HEK293 (cell line): ENCODE measurements at regions not wholly inside any gene's neighbourhood (a gene's known extent, or its start where the extent isn't known, plus 50 kb on each side); places are given as distances from the start of the nearest gene placed in this dataset.

ENCODE experiments used
- CTCF ChIA-PET: fragments of 350-600 bp; formaldehyde crosslinking; extraction: SDS; loops from one replicate; lab custom pipeline; 2021; ENCODE audit warnings: antibody characterized with exemption; lab: Yijun Ruan, JAX
- POLR2A ChIA-PET: fragments of 300-600 bp; formaldehyde crosslinking; extraction: SDS; loops from one replicate; lab custom pipeline; 2020; ENCODE audit warnings: antibody characterized with exemption, inconsistent platforms; lab: Yijun Ruan, JAX
- H3K27ac ChIP-seq: fragments of 200-500 bp; sonication (Bioruptor generic); 2 replicates; pipeline ENCODE4 v1.5.1; 2014; ENCODE audit warnings: low read depth, low read length, control low read depth, inconsistent platforms; ENCODE audit errors: extremely low read depth
- H3K36me3 ChIP-seq, 2 experiments: fragments of 200-500 bp in 1 of 2; sonication (Bioruptor generic) in 1 of 2; 1 replicate in 1 of 2; 2 replicates in 1 of 2; pipeline ENCODE4 v1.5.1; 2014 to 2017; ENCODE audit warnings: inconsistent platforms in 2 of 2, low read length in 2 of 2; ENCODE audit not compliant: control insufficient read depth in 2 of 2, insufficient read depth in 1 of 2
- H3K4me1 ChIP-seq: fragments of 200-500 bp; sonication (Bioruptor generic); 2 replicates; pipeline ENCODE4 v1.5.1; 2014; ENCODE audit warnings: mild to moderate bottlenecking, low read length, inconsistent platforms; ENCODE audit not compliant: control insufficient read depth, insufficient read depth
- H3K4me3 ChIP-seq: 2 replicates; pipeline ENCODE4 v1.5.1; 2011; ENCODE audit warnings: low read depth, mild to moderate bottlenecking, control low read depth, low read length, moderate library complexity
- H3K9me3 ChIP-seq: fragments of 200-500 bp; sonication (Bioruptor generic); 2 replicates; pipeline ENCODE4 v1.5.1; 2014; ENCODE audit warnings: low read depth, low read length, inconsistent platforms; ENCODE audit not compliant: control insufficient read depth, insufficient read depth
- CTCF ChIP-seq: fragments of 450-650 bp; formaldehyde crosslinking; IDR thresholded peaks from 2 replicates; pipeline ENCODE4 v1.5.1; 2016; ENCODE audit warnings: missing biosample characterization, missing genetic modification characterization
- GLI2 ChIP-seq: fragments of 450-650 bp; formaldehyde crosslinking; IDR thresholded peaks from 2 replicates; pipeline ENCODE4; 2017; ENCODE audit warnings: missing biosample characterization, missing genetic modification characterization, low read depth, borderline replicate concordance
- GLI4 ChIP-seq: fragments of 450-650 bp; formaldehyde crosslinking; IDR thresholded peaks from 2 replicates; pipeline ENCODE4 v1.5.1; 2016; ENCODE audit warnings: missing biosample characterization, missing genetic modification characterization
- GLIS1 ChIP-seq: fragments of 450-650 bp; formaldehyde crosslinking; IDR thresholded peaks from 2 replicates; pipeline ENCODE4 v1.5.1; 2016; ENCODE audit warnings: missing biosample characterization, missing genetic modification characterization
- HOXC10 ChIP-seq: sonication (generic); formaldehyde crosslinking; IDR thresholded peaks from 2 replicates; pipeline ENCODE4 v1.8.1; 2023; ENCODE audit warnings: mild to moderate bottlenecking, missing genetic modification reagents
- KLF9 ChIP-seq: fragments of 450-650 bp; formaldehyde crosslinking; IDR thresholded peaks from 2 replicates; pipeline ENCODE4 v1.5.1; 2016; ENCODE audit warnings: missing biosample characterization, missing genetic modification characterization, low read depth
- ZBTB17 ChIP-seq: fragments of 450-650 bp; formaldehyde crosslinking; IDR thresholded peaks from 2 replicates; pipeline ENCODE4 v1.5.1; 2016; ENCODE audit warnings: missing biosample characterization, missing genetic modification characterization
- ZBTB7A ChIP-seq: fragments of 450-650 bp; formaldehyde crosslinking; IDR thresholded peaks from 2 replicates; pipeline ENCODE4 v1.5.1; 2016; ENCODE audit warnings: low read depth, missing biosample characterization, missing genetic modification characterization
- ZNF148 ChIP-seq: fragments of 450-650 bp; formaldehyde crosslinking; IDR thresholded peaks from 2 replicates; pipeline ENCODE4 v1.5.0; 2017; ENCODE audit warnings: missing biosample characterization, missing genetic modification characterization, borderline replicate concordance
- ZNF155 ChIP-seq: fragments of 450-650 bp; formaldehyde crosslinking; IDR thresholded peaks from 2 replicates; pipeline ENCODE4 v1.5.1; 2016; ENCODE audit warnings: missing biosample characterization, missing genetic modification characterization
- ZNF174 ChIP-seq: fragments of 450-650 bp; formaldehyde crosslinking; IDR thresholded peaks from 2 replicates; pipeline ENCODE4 v1.5.0; 2017; ENCODE audit warnings: missing biosample characterization, mild to moderate bottlenecking, missing genetic modification characterization
- ZNF214 ChIP-seq: fragments of 450-650 bp; formaldehyde crosslinking; IDR thresholded peaks from 2 replicates; pipeline ENCODE4 v1.5.1; 2017; ENCODE audit warnings: missing biosample characterization, mild to moderate bottlenecking, missing genetic modification characterization, borderline replicate concordance
- ZNF223 ChIP-seq: fragments of 450-650 bp; formaldehyde crosslinking; IDR thresholded peaks from 2 replicates; pipeline ENCODE4 v1.5.1; 2016; ENCODE audit warnings: missing biosample characterization, missing genetic modification characterization
- ZNF24 ChIP-seq: fragments of 450-650 bp; formaldehyde crosslinking; IDR thresholded peaks from 2 replicates; pipeline ENCODE4 v1.5.1; 2016; ENCODE audit warnings: missing biosample characterization, missing genetic modification characterization
- ZNF266 ChIP-seq: fragments of 450-650 bp; formaldehyde crosslinking; IDR thresholded peaks from 2 replicates; pipeline ENCODE4 v1.5.1; 2016; ENCODE audit warnings: missing biosample characterization, missing genetic modification characterization, low read depth
- ZNF311 ChIP-seq: fragments of 450-650 bp; formaldehyde crosslinking; IDR thresholded peaks from 2 replicates; pipeline ENCODE4 v1.5.1; 2017; ENCODE audit warnings: missing biosample characterization, missing genetic modification characterization, borderline replicate concordance
- ZNF585B ChIP-seq: fragments of 450-650 bp; formaldehyde crosslinking; IDR thresholded peaks from 2 replicates; pipeline ENCODE4 v1.5.1; 2016; ENCODE audit warnings: missing biosample characterization, missing genetic modification characterization
- ZNF677 ChIP-seq: fragments of 450-650 bp; IDR thresholded peaks from 2 replicates; pipeline ENCODE4 v1.5.0; 2018; ENCODE audit warnings: missing biosample characterization, mild to moderate bottlenecking, missing genetic modification characterization, moderate library complexity
- ZSCAN18 ChIP-seq: fragments of 450-650 bp; formaldehyde crosslinking; IDR thresholded peaks from 2 replicates; pipeline ENCODE4 v1.5.1; 2016; ENCODE audit warnings: missing biosample characterization, missing genetic modification characterization

GRCh38 chr3:14301558-14301957, 100.8 kb upstream of the SLC6A6 start:
- Histone ChIP-seq H3K9me3 (no peaks in the 10 kb centered on the region), H3K36me3 (no peaks in the 10 kb centered on the region), H3K4me1 (no peaks in the 10 kb centered on the region), H3K27ac (no peak overlapping the region), H3K4me3 (no peak overlapping the region)
- ChIA-PET POLR2A (no interaction called here), CTCF (no interaction called here)
- TF ChIP-seq GLI2 (no peak), ZNF223 (tag by site-specific recombination) (no peak), ZSCAN18 (no peak), ZNF585B (no peak), ZBTB7A (tag by site-specific recombination) (no peak), ZNF266 (tag by site-specific recombination) (no peak), ZNF677 (tag by site-specific recombination) (no peak), ZNF24 (no peak), HOXC10 (CRISPR knock-in tag) (no peak), KLF9 (tag by site-specific recombination) (no peak), ZNF155 (tag by site-specific recombination) (no peak)

- Histone ChIP-seq H3K9me3 (no peaks in the 10 kb centered on the region), H3K4me1 (no peaks in the 10 kb centered on the region)
- POLR2A ChIA-PET: no interaction called here
- CTCF ChIA-PET: no interaction called here
- TF ChIP-seq GLI4 (tag by site-specific recombination): no peak
- TF ChIP-seq GLIS1 (tag by site-specific recombination): no peak
- TF ChIP-seq ZNF311: no peak
- no peak for TF ChIP-seq CTCF (tag by site-specific recombination)
- no peak for TF ChIP-seq ZBTB17 (tag by site-specific recombination)
- TF ChIP-seq ZNF148 (tag by site-specific recombination): no peak
- no peak for TF ChIP-seq ZNF214 (tag by site-specific recombination)
- TF ChIP-seq ZNF174: no peak
- TF ChIP-seq, all 188 proteins: peak for 0
- Histone ChIP-seq H3K27ac (no peak overlapping the region), H3K4me3 (no peak overlapping the region), H3K36me3 (no peaks in the 10 kb centered on the region)
These were observed 98.9 kb upstream of the SLC6A6 start for GRCh38 chr3:14303336-14304100.
